GM19238 (cell line): ENCODE measurements at regions not wholly inside any gene's neighbourhood (a gene's known extent, or its start where the extent isn't known, plus 50 kb on each side); places are given as distances from the start of the nearest gene placed in this dataset.

Source experiments
- DNase-seq: peaks from one replicate; pipeline ENCODE4 v3.0.0; 2011; ENCODE audit warnings: low spot score; ENCODE audit not compliant: insufficient read length

- DNase-seq: no peak
Measured at GRCh38 chr12:118749646-118750045, 231.7 kb upstream of the SRRM4 start.

GRCh38 chr12:118750666-118751065, 230.7 kb upstream of the SRRM4 start:
- DNase-seq: no peak

GRCh38 chr12:118751355-118751754, 230.0 kb upstream of the SRRM4 start:
- no peak for DNase-seq

- DNase-seq: no peak
Measured at GRCh38 chr12:118760623-118761022, 220.7 kb upstream of the SRRM4 start.

- no peak for DNase-seq
Measured at GRCh38 chr12:118763234-118763633, 218.1 kb upstream of the SRRM4 start.

GRCh38 chr12:118773956-118774723, 207.2 kb upstream of the SRRM4 start:
- DNase-seq: no peak

- DNase-seq: no peak
Measured at GRCh38 chr12:118777504-118777903, 203.8 kb upstream of the SRRM4 start.

- no peak for DNase-seq
Measured at GRCh38 chr12:118778077-118778476, 203.3 kb upstream of the SRRM4 start.

GRCh38 chr12:118780939-118781338, 200.4 kb upstream of the SRRM4 start:
- no peak for DNase-seq

- DNase-seq: no peak
Measured at GRCh38 chr12:118781692-118782091, 199.6 kb upstream of the SRRM4 start.

GRCh38 chr12:118783703-118784102, 197.6 kb upstream of the SRRM4 start:
- no peak for DNase-seq

- no peak for DNase-seq
Measured at GRCh38 chr12:118790578-118790977, 190.8 kb upstream of the SRRM4 start.

GRCh38 chr12:118813778-118814357, 167.5 kb upstream of the SRRM4 start:
- no peak for DNase-seq

- no peak for DNase-seq
Measured at GRCh38 chr12:118816296-118816695, 165.0 kb upstream of the SRRM4 start.

GRCh38 chr12:118821386-118821925, 159.9 kb upstream of the SRRM4 start:
- DNase-seq: no peak

- DNase-seq: no peak
Measured at GRCh38 chr12:118822512-118822911, 158.8 kb upstream of the SRRM4 start.

- no peak for DNase-seq
Measured at GRCh38 chr12:118827047-118827446, 154.3 kb upstream of the SRRM4 start.

- DNase-seq: no peak
Measured at GRCh38 chr12:118827606-118828005, 153.7 kb upstream of the SRRM4 start.

GRCh38 chr12:118830296-118830695, 151.0 kb upstream of the SRRM4 start:
- no peak for DNase-seq

GRCh38 chr12:118835926-118836325, 145.4 kb upstream of the SRRM4 start:
- DNase-seq: no peak

- no peak for DNase-seq
Measured at GRCh38 chr12:118840399-118840798, 140.9 kb upstream of the SRRM4 start.

GRCh38 chr12:118840878-118841277, 140.5 kb upstream of the SRRM4 start:
- no peak for DNase-seq

GRCh38 chr12:118841588-118841987, 139.8 kb upstream of the SRRM4 start:
- no peak for DNase-seq
